Tibial artery (tissue), 4 donors: ENCODE measurements at regions not wholly inside any gene's neighbourhood (a gene's known extent, or its start where the extent isn't known, plus 50 kb on each side); places are given as distances from the start of the nearest gene placed in this dataset.

ENCODE experiments used
- DNase-seq, 2 donors: peaks; one replicate each; pipeline ENCODE4 v3.0.0-alpha.2; 2019
- H3K27ac ChIP-seq, 2 donors: fragments of 200-600 bp; sonication (generic) in 1 of 2; 1 replicate in 1 of 2; 2 replicates in 1 of 2; pipeline ENCODE4 v1.5.1; 2018 to 2019; ENCODE audit warnings: mild to moderate bottlenecking in 1 of 2
- H3K27me3 ChIP-seq, 2 donors: fragments of 200-600 bp; sonication (generic) in 1 of 2; one replicate each; pipeline versions ENCODE4 v1.5.1 to v1.6.0; 2016 to 2019
- H3K36me3 ChIP-seq, 3 donors: fragments of 200-600 bp; sonication (generic) in 2 of 3; one replicate each; pipeline ENCODE4 v1.5.1; 2016 to 2019; ENCODE audit warnings: mild to moderate bottlenecking in 2 of 3
- H3K4me1 ChIP-seq, 4 donors: fragments of 200-600 bp; sonication (generic) in 2 of 4; 1 replicate in 3 of 4; 2 replicates in 1 of 4; pipeline ENCODE4 v1.5.1; 2016 to 2019
- H3K4me3 ChIP-seq, 2 donors: fragments of 200-600 bp; sonication (generic) in 1 of 2; 1 replicate in 1 of 2; 2 replicates in 1 of 2; pipeline ENCODE4 v1.5.1; 2018 to 2019; ENCODE audit warnings: mild to moderate bottlenecking in 2 of 2
- H3K9me3 ChIP-seq, 3 donors: fragments of 200-600 bp; sonication (generic) in 1 of 3; one replicate each; pipeline ENCODE4 v1.5.1; 2016 to 2019
- CTCF ChIP-seq, 2 experiments: fragments of 200-600 bp in 1 of 2; fragments of 450-650 bp in 1 of 2; IDR thresholded peaks; one replicate each; pipeline ENCODE4 v1.5.1; 2017 to 2019; ENCODE audit warnings: antibody characterized with exemption in 2 of 2, mild to moderate bottlenecking in 1 of 2, moderate library complexity in 1 of 2
- intact Hi-C: fragments of 100-400 bp; cut with DNase I; formaldehyde crosslinking; loops from one replicate; pipeline ENCODE4 v1.15.0; 2023; ENCODE audit warnings: low total_unique reads

- H3K27ac ChIP-seq = peak overlapping the region; percentile 38 to 45
- TF ChIP-seq CTCF (IDR thresholded peaks at IDR 0.05) = no peak
- H3K27me3 ChIP-seq = no peaks in the 10 kb centered on the region
- peak in 1 of 2 donors; percentile 34 for DNase-seq
- H3K36me3 ChIP-seq = no peaks in the 10 kb centered on the region
- no peak overlapping the region for H3K4me3 ChIP-seq
- H3K9me3 ChIP-seq = no peaks in the 10 kb centered on the region
- intact Hi-C loops = no loop called here
- peaks cover 0 to 9% (median 0%) of the 10 kb centered on the region in 4 donors for H3K4me1 ChIP-seq
These were observed 154.4 kb downstream of the SETD4 start for GRCh38 chr21:35905963-35906345.

- TF ChIP-seq CTCF (IDR thresholded peaks at IDR 0.05) = no peak
- Histone ChIP-seq H3K4me3 (no peak overlapping the region), H3K27me3 (no peaks in the 10 kb centered on the region), H3K36me3 (no peaks in the 10 kb centered on the region), H3K27ac (peak overlapping the region; percentile 38 to 45), H3K9me3 (no peaks in the 10 kb centered on the region), H3K4me1 (peaks cover 0 to 9% (median 0%) of the 10 kb centered on the region in 4 donors)
- intact Hi-C loops = no loop called here
- peak; percentile 54 to 76 for DNase-seq
These were observed 155.0 kb downstream of the SETD4 start for GRCh38 chr21:35905096-35905962.

GRCh38 chr21:35900539-35900938 is 159.8 kb downstream of the SETD4 start:
- intact Hi-C loops = no loop called here
- Histone ChIP-seq H3K4me1 (peaks cover 0 to 7% (median 0%) of the 10 kb centered on the region in 4 donors), H3K4me3 (no peak overlapping the region), H3K27me3 (no peaks in the 10 kb centered on the region), H3K9me3 (no peaks in the 10 kb centered on the region), H3K36me3 (no peaks in the 10 kb centered on the region), H3K27ac (no peak overlapping the region)
- no peak for DNase-seq
- TF ChIP-seq CTCF (IDR thresholded peaks at IDR 0.05) = no peak

GRCh38 chr21:35896060-35896459 is 164.3 kb downstream of the SETD4 start:
- H3K27ac ChIP-seq = no peak overlapping the region
- no peak overlapping the region for H3K4me3 ChIP-seq
- H3K27me3 ChIP-seq = no peaks in the 10 kb centered on the region
- H3K36me3 ChIP-seq = no peaks in the 10 kb centered on the region
- H3K4me1 ChIP-seq = no peaks in the 10 kb centered on the region
- H3K9me3 ChIP-seq = no peaks in the 10 kb centered on the region
- no peak for DNase-seq
- TF ChIP-seq CTCF (IDR thresholded peaks at IDR 0.05) = no peak
- intact Hi-C loops = no loop called here

GRCh38 chr21:35895598-35895997 is 164.7 kb downstream of the SETD4 start:
- H3K4me3 ChIP-seq = no peak overlapping the region
- H3K27me3 ChIP-seq = no peaks in the 10 kb centered on the region
- H3K27ac ChIP-seq = no peak overlapping the region
- no peaks in the 10 kb centered on the region for H3K4me1 ChIP-seq
- TF ChIP-seq CTCF (IDR thresholded peaks at IDR 0.05) = no peak
- no peaks in the 10 kb centered on the region for H3K9me3 ChIP-seq
- no peak for DNase-seq
- intact Hi-C loops = no loop called here
- no peaks in the 10 kb centered on the region for H3K36me3 ChIP-seq
